GM19324 (cell line): ENCODE measurements at regions not wholly inside any gene's neighbourhood (a gene's known extent, or its start where the extent isn't known, plus 50 kb on each side); places are given as distances from the start of the nearest gene placed in this dataset.

Source experiments
- ATAC-seq: cut with Tn5 transposase; IDR thresholded peaks from one replicate; pipeline ENCODE4 v1.9.1; 2021; ENCODE audit warnings: mild to moderate bottlenecking, moderate library complexity; ENCODE audit not compliant: unreplicated experiment, low FRiP score

DNA sequence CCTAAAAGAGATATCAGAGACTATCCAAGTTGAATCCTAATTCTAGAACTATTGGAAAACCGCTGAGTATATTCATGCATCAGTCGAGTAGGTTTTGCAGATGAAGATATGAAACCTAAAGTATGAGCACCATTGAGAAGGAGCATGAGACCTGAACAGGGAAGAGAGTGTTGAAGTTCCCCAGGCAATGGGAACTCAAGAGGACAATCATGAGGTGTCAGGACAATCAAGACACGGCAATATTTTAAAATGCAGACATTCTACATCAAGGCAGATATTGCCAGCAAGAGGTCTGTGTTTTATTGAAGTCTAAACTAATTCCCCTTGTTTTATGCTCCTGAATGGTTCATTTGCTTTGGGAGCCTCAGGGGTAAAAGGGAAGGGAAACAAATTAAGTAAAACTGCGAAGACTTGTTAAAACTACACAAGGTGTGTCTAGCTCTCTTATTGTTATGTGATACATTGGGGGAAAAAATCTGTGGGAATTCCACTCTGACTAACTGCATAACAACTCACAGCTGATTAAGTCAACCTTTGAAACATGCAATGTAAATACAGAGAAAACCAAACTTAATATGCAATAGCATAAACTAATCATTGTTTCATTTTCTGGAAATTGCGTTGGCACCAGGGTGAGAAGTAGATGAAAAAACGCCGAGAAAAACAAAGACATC, 347.9 kb upstream of the ADGRL2 start:
- ATAC-seq: no peak

DNA sequence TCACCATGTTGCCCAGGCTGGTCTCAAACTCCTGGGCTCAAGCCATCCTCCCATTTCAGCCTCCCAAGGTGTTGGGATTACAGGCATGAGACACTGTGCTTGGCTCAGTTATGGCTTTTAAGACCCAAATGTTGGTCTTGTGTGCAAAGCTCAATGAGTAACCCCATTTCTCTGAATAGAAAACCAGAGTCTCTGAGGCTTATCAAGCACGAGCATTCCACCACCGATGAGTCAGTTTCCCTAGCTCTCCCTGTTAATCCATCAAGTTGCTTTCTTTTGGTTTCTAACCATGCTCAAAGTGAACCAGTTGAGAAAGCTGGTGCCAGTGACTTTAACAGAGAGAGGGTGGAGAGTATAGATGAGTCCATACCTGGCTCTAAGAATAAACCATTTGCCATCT, 350.9 kb upstream of the ADGRL2 start:
- no peak for ATAC-seq

DNA sequence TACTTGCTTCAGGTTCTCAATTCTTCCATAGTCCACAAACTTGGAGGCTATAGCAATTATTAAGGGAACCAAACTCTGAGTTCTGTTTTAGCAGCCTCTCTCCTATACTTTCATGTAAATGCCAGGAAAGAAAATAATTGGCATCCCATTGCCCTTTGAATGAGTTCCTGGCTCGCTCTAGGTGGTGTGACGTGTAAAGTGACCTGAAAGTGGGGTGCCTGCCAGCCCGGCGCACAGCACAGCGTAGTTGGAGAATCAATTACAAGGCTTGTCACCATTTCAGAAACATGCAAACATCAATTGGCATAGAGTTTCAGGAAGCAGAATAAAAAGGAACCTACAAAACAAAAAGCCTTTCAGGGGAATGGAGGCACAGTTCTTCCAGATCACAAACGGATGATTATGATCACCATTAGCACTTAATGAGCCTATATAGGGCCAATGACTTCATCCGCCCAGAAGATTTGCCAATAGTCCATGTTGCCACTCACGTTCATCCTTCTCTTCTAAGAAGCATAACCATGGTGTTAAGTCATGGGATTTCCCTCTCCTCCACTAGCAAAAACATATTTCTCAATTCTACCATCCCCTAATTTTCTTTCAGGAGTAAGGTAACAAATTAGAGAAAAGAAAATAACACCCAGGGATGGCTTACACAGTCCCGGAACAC, 354.6 kb upstream of the ADGRL2 start:
- no peak for ATAC-seq

DNA sequence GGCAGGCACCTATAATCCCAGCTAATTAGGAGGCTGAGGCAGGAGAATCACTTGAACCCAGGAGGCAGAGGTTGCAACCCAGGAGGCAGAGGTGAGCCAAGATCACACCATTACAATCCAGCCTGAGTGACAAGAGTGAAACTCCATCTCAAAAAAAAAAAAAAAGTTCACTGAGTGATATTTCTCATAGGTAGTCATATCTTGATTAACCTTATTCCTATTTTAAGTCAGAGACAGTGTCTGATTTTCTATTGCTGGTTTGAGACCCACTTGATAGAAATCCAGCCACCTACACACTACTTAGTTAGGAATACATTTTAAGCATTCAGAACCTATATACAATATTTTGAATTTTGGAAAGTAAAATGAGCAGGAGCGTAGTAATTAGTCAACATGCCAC, 357.4 kb upstream of the ADGRL2 start:
- no peak for ATAC-seq

DNA sequence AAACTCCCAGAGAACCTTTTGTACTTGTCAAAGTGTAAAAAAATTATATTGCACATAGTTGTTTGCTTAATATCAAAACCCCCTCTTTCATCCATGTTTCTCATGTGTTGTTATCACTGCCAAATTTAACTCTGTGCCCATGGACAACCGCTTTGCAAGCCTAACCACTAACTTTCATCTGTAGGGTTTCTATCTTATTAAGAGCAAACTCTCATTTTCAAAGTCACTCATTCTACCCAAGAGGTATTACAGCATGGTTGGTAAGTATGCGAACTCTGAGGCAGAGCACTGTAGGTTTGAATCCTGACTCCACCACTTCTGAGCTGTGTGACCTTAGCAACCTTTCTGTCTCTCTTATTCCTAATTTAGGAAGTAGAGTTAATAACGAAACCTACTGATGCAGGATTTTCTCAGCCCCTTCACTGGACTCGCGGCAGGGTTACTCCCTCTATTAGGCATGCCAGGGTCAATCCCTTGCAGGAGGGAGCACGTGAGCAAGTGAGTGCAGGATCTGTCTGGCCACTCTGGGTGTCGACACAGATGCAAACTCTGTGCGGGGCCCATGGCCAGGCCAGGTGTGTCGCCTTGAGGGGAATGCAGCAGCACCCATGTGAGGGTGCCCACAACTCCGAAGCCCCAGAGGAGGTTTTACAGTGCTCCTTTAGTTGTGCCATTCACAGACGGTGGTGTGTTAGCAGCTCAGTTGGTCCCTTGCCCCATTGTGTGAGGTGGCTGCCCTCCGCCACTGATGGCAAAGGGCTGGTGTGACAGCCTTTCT, 361.5 kb upstream of the ADGRL2 start:
- no peak for ATAC-seq

DNA sequence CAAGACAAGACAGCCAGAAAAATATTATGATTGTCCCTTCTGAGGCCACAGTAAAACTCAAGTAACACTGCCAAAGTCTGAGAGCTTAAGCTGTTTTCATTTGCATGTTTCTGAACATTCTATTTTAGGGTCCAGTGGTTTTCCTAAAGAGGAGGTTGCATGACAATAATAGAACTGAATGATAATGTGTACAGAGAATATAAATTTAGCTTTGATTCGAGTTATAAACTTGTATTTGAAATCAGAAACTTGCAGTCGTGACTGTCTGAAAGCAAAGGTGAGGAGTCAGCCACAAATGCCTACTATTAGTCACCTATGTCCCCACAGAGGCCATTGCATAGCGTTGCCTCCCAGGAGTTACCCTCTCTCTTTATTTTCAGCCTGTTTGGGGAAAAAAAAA, 363.1 kb upstream of the ADGRL2 start:
- peak; percentile 82 for ATAC-seq

DNA sequence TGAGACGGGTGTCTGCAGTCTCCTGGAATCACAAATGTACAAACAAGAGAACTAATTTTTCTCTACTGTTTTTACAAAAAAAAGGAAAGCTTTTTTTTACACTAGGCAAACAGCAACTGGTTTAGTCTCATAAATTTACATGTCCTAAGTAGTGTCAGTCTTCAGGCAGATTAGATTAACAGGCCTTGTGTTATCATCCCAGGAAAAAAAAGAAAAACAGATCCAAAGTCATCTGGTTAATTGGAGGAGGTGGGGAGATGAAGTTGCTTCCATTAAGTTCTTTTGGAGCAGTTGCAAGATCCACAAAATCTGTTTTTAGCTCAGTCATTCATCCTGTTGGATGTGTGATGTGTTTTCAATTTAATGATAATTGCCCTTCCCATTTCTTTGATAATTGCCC, 363.5 kb upstream of the ADGRL2 start:
- no peak for ATAC-seq

DNA sequence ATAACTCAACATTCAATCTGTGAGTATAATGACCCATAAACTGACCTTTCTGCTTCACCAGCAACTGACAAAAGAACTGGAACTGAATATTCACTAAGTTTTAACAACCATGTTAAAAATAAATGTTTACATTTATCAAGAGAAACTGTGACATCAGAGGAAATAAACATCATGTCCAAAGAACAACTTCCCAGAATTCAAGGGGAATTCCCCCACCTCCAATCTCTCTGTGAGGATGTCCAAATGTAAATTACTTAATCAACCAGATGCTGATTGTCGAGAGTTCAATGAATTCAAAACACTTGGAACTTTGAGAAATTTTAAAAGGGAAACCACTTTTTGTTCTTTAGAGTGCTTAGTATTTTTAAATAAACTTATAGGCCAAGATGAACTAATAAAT, 365.6 kb upstream of the ADGRL2 start:
- ATAC-seq: no peak

DNA sequence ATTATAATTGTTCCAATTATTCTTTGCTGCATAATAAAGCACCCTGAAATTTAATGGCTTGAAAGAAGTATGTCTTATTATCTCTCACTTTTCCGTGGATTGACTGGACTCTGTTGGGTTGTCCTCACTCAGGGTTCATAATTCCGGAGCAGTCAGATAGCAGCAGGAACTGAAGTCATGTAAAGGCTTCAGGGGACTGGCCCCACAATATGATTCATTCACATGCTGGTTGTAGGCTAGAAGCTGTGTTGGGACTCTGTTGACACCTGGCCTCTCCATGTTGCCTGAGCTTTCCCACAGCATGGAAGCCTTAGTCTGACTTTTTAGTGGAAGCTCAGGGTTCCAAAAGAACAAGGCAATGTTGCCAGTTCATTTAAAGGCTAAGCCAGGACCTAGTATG, 367.1 kb upstream of the ADGRL2 start:
- no peak for ATAC-seq

DNA sequence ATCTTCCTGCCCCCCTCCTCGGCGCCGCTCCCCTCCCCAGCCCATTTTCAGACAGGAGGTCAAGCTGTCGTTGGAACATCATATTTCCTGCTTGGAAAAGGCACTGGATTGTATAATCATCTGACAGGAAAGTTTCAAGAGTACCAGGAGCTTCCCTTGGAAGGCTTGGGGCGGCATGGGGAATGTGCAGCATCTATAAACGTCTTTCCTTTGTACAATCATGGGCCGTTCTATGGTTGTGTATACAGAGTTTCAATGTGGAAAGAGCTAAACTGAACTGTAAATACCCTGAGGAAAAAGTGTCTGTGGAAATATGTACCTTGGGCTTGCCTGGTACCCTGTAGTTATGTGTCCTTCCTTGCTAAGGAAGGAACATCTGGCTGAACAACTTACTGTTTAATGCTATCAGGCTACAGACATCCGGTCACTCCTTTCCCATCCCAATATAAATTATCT, 368.1 kb upstream of the ADGRL2 start:
- ATAC-seq: no peak

DNA sequence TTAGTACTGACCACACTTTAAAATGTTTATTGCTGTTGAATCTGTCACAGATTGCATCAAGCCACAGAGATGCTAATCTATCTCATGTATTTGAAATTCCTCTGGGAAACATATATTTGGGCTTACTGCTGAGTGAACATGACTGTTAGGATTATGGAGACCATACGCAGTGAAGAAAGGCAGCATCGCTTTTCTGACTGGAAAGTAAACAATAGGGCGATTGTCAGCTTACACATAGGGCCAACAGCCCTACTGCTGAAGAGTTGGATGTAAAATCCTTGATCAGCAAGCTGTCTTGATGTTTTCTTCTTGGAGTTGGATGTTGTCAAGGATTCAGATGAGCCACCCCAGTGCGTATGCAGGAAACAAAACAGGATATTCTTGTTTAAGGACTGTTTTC, 368.7 kb upstream of the ADGRL2 start:
- no peak for ATAC-seq

DNA sequence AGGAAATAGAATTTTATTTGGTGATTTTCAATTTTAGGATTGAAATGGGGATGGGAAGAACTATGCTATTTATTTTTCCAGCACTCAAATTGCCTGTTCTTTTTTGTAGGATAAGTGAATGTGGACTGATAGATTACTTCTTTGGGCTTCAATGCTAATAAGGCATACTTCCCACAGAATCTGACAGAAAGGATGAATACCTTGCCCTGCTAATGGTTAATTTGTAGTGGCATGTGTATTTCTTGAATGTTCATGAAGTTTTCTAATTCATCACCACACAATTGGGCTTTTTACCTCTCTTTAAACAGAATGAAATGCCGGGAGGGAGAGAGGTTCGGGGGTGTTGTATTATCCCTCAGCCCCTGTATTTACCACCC, 369.1 kb upstream of the ADGRL2 start:
- no peak for ATAC-seq

DNA sequence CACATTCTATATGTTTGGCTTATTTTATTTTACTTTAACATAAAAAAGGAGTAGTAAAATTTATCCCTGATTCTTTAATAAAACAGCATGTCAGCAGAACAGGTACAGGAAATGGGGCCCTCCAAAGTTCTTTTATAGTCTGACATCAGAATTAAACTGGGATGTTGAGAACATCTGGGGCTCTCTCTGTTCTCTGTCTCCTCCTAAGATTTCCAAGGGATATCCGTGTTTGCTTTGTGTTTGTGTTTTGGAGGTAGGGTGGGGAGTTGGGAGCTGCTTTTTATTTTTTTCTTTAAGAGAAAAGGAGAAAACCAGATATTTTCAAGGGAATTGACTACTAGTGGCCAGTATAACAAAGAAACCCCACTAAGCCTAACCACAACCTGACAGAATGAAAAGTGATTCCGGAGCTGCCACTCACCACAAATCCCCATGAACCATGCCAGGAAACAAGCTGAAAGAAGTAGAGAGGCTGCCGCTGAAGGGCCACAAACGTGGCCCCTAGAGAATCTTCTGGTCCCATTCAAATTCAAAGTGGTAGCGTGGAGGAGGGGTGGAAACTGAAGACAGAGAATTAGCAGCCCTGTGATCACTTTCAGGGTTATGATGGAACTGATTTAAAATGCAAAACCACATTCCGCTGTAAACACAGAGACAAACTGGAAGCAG, 369.6 kb upstream of the ADGRL2 start:
- ATAC-seq: peak; percentile 46

DNA sequence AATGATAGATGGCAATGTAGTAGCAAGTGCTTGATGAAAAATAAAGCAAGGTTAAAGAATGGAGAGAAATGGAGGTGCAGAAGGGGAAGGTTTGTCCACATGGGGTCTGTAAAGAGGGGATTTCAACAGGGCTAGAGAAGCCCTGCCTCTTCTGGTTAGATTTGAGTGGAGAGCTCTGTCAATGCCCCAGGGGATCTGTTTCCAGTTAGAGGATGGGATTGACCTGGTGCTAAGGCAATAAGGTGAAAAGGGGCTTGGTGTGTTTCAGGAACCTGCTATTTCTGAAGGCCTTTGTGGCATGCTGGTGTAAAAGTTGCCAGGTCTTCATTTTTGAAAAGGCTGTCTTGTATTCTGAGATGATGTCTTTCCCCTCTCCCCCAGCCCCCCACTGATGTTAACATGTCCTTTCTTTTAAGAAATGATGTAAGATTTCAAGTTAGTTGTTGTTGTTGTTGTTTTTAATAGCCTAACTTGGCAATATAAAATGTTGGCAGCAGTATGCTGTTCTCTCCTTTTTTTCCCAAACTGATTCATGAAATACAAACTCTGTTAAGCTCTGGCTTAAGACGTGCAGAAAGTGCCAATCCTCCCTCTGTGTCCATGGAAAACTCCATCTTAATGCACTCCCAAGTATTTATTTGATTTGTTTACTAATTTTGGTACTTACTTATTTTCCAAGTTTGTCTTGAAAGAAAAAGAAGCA, 370.3 kb upstream of the ADGRL2 start:
- no peak for ATAC-seq

DNA sequence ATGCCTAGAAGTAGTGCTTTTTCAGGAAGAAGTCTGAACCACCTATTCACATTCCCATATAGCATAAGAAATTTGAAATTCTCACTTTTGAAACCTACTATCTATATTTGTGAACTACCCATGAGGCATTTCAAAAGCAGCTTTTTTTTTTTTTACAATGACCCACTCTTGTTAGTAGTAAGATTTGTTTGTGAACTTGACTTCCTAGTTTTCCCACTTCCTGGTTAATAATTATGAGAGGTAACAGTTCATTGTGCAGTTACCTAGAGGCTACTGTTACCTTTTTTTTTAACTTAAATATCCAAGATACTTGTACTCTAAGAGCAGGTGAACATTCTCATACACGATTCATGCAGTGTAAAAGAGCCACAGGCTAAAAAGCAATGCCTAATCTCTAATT, 371.7 kb upstream of the ADGRL2 start:
- ATAC-seq: no peak

DNA sequence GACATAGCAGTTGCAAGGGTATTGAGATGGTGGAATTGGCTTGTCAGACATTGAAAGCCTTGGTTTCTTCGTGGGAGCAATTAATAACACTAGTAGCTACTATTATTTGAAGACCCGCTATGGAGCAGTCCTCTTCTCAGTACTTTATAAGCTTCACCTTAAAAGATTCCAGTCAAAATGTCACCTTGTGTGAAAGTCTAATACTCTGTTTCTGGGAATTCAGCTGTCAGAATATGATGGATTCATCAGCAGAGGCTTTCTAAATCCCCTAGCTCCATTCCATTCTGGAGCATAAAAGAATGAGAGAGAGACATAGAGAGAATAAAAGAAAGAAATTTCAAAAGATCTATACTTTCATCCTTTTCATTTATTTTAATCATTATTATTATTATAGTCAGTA, 375.9 kb upstream of the ADGRL2 start:
- no peak for ATAC-seq

DNA sequence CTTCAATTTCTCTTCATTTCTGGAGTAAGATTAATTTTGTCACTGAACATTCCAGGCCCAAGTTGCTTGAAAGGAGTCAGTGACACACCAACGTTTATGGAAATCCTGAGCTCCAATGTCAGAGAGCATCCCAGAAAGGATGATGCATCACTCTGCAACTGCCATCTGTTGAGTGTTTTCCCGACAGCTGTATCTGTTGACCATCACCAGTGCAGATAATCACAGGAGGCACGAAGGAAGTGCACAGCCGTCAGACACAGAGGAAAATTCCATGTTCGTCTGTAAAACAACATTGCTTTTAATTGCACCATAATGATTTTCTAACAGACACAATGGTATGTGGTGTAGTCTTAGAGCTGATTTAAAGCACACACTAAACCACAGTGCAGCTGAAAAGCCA, 376.7 kb upstream of the ADGRL2 start:
- ATAC-seq: no peak

DNA sequence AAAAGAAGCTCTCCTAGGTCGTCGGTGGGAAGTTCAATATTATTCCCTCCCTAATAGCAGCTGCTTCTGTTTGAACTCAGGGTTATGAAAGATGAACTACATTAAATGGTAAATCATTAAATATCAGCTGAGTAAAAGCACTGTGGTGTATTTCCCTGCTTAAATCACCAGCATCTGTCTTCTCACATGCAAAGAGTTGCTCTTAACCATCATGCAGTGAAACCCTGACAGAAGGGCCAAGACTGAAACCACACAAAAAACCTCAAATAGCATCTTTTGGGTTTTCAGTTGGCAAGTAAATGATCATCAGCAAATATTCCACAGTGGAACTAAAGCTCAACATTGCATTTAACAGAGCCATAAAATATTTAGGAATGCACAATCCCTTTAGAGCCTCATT, 380.0 kb upstream of the ADGRL2 start:
- ATAC-seq: peak; percentile 80

DNA sequence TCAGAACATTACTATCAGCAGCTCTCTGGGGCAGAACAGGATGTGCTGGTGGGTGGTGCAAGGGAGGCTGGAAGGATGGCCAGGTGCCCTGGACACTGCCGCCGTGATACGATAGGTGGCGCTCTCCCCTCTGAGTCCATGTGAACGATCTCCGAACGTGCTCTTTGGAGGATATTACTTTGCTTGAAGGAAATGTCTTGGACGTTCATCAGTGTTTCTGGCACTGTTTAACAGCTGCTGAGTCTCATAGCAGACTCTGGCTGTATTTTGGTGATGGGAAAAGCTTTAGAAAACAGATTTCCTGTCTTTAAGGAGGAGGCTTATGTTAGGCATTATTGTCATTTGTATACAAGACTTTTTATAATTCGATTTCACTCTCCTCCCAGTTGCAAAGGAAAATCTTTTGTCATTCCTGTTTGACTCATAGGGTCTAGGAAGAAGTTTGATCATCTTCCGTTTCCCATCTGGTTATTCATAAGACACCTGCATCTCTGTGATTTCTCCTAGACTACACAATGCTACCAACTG, 386.2 kb upstream of the ADGRL2 start:
- ATAC-seq: peak; percentile 79

DNA sequence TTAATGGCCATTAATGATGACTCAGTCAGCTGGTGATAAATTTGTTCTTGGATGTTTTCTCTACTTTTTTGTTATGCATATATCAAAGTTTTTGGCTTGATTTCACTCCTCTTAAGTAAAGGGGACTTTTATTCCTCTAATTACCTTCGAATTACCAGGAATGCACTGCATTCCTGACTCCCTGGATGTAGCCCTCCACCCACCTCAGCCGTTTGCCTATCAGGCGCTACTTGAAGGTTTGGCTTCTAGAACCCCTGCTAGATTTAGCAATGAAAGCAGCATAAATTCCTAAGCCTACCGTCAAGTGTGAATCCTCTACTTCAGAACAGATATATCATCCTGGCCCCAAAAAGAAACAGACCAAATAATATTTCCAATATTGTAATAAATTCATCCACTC, 387.8 kb upstream of the ADGRL2 start:
- no peak for ATAC-seq
